Activated CD8-positive, alpha-beta memory T cell treated with anti-CD3 and anti-CD28 coated beads for 48 hours (primary cell): ENCODE measurements at regions not wholly inside any gene's neighbourhood (a gene's known extent, or its start where the extent isn't known, plus 50 kb on each side); places are given as distances from the start of the nearest gene placed in this dataset.
"Not testable (repeated sequence)": the region's sequence is repeated elsewhere in the genome, so short reads cannot be mapped to it uniquely, and the experiment has no call there.

ENCODE experiments used
- DNase-seq, 3 experiments: peaks; one replicate each; pipeline ENCODE4 v3.0.0-alpha.2; 2020; ENCODE audit warnings: low read depth in 2 of 3, low spot score in 2 of 3

- no peak for DNase-seq
Measured at GRCh38 chr16:51982715-51983680, 563.9 kb downstream of the TOX3 start.

GRCh38 chr16:51981725-51982124 is 565.2 kb downstream of the TOX3 start:
- DNase-seq, result no peak

- not testable (repeated sequence) for DNase-seq
Measured at GRCh38 chr16:51977506-51977905, 569.4 kb downstream of the TOX3 start.

GRCh38 chr16:51971184-51971583 is 575.8 kb downstream of the TOX3 start:
- DNase-seq, result no peak

GRCh38 chr16:51968749-51969148 is 578.2 kb downstream of the TOX3 start:
- no peak for DNase-seq

GRCh38 chr16:51967646-51968045 is 579.3 kb downstream of the TOX3 start:
- no peak for DNase-seq

GRCh38 chr16:51960931-51961330 is 586.0 kb downstream of the TOX3 start:
- no peak for DNase-seq

- no peak for DNase-seq
Measured at GRCh38 chr16:51953286-51953985, 593.5 kb downstream of the TOX3 start.

GRCh38 chr16:51952500-51952899 is 594.4 kb downstream of the TOX3 start:
- no peak for DNase-seq

GRCh38 chr16:51951668-51952298 is 595.2 kb downstream of the TOX3 start:
- no peak for DNase-seq

- no peak for DNase-seq
Measured at GRCh38 chr16:51950118-51950780, 596.7 kb downstream of the TOX3 start.

GRCh38 chr16:51949282-51949681 is 597.7 kb downstream of the TOX3 start:
- DNase-seq, result no peak

GRCh38 chr16:51941412-51941811 is 605.5 kb downstream of the TOX3 start:
- no peak for DNase-seq

- no peak for DNase-seq
Measured at GRCh38 chr16:51940183-51940582, 606.8 kb downstream of the TOX3 start.

GRCh38 chr16:51939378-51939871 is 607.5 kb downstream of the TOX3 start:
- DNase-seq, result no peak

GRCh38 chr16:51938861-51939260 is 608.1 kb downstream of the TOX3 start:
- no peak for DNase-seq

- DNase-seq, result no peak
Measured at GRCh38 chr16:51937771-51938170, 609.2 kb downstream of the TOX3 start.

GRCh38 chr16:51936846-51937245 is 610.1 kb downstream of the TOX3 start:
- no peak for DNase-seq

GRCh38 chr16:51932317-51932716 is 614.6 kb downstream of the TOX3 start:
- DNase-seq, result no peak

GRCh38 chr16:51931653-51932052 is 615.3 kb downstream of the TOX3 start:
- DNase-seq, result no peak

GRCh38 chr16:51924744-51925143 is 622.2 kb downstream of the TOX3 start:
- no peak for DNase-seq
